Activated T-helper 1 cell treated with anti-CD3 and anti-CD28 coated beads, Interleukin-12 subunit alpha, Interleukin-12 subunit beta, Interleukin-2, Interleukin-4 antibody, amounts not matched to agents 30 ng/mL and 10 ng/mL and 1 ng/mL, durations not matched to agents 14 hours and 24 hours and 36 hours (primary cell): ENCODE measurements at regions not wholly inside any gene's neighbourhood (a gene's known extent, or its start where the extent isn't known, plus 50 kb on each side); places are given as distances from the start of the nearest gene placed in this dataset.

Source experiments
- DNase-seq: peaks from one replicate; pipeline ENCODE4 v3.0.0; 2021; ENCODE audit warnings: low spot score
- H3K27ac Mint-ChIP-seq: one replicate; pipeline ENCODE4 v1.8.0; 2021; ENCODE audit warnings: mild to moderate bottlenecking, mixed read lengths
- H3K27me3 Mint-ChIP-seq: one replicate; pipeline ENCODE4 v1.8.0; 2022; ENCODE audit warnings: mild to moderate bottlenecking, moderate library complexity, mixed read lengths; ENCODE audit not compliant: insufficient read depth
- H3K36me3 Mint-ChIP-seq: one replicate; pipeline ENCODE4 v1.8.0; 2021; ENCODE audit warnings: low read depth, mixed read lengths
- H3K4me1 Mint-ChIP-seq: one replicate; pipeline ENCODE4 v1.8.0; 2021; ENCODE audit warnings: low read depth, mixed read lengths
- H3K4me3 Mint-ChIP-seq: one replicate; pipeline ENCODE4 v1.8.0; 2021; ENCODE audit warnings: mild to moderate bottlenecking, moderate library complexity, mixed read lengths
- H3K9me3 Mint-ChIP-seq: one replicate; pipeline ENCODE4 v1.8.0; 2021; ENCODE audit warnings: mixed read lengths
- intact Hi-C: fragments of 100-400 bp; cut with micrococcal nuclease; formaldehyde crosslinking; loops from one replicate; pipeline ENCODE4 v1.15.1; 2024

GRCh38 chr13:108026680-108027410, 188.5 kb downstream of the LIG4 start:
- Mint-ChIP-seq H3K4me1 (no peaks in the 10 kb centered on the region), H3K27me3 (no peaks in the 10 kb centered on the region), H3K27ac (no peak overlapping the region), H3K4me3 (no peak overlapping the region), H3K9me3 (no peaks in the 10 kb centered on the region), H3K36me3 (no peaks in the 10 kb centered on the region)
- DNase-seq: no peak
- intact Hi-C loops: no loop called here

DNA sequence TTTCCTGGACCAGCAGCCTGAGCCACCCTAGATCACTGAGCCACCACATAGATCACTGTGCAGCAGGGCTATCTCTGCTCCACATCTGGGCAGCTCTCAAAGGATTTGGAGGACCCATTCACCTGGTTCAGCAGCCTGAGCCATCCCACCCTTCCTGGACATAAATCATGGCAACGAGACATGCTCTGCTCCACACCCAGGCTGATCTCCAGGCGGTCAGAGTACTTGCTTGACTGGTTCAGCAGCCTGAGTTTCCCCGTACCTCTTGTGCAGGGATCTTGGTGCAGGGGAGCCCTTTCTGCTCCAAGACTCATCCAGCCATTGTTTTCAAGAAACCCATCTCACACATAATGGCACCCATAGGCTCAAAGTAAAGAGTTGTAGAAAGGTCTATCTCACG, 195.3 kb downstream of the LIG4 start:
- Mint-ChIP-seq H3K9me3 (peaks cover 18% of the 10 kb centered on the region), H3K36me3 (no peaks in the 10 kb centered on the region), H3K27me3 (no peaks in the 10 kb centered on the region), H3K4me3 (no peak overlapping the region), H3K4me1 (no peaks in the 10 kb centered on the region), H3K27ac (no peak overlapping the region)
- intact Hi-C loops: no loop called here
- DNase-seq: no peak

- H3K4me3 Mint-ChIP-seq: no peak overlapping the region
- H3K27ac Mint-ChIP-seq: no peak overlapping the region
- H3K36me3 Mint-ChIP-seq: no peaks in the 10 kb centered on the region
- no peaks in the 10 kb centered on the region for H3K4me1 Mint-ChIP-seq
- intact Hi-C loops: no loop called here
- H3K9me3 Mint-ChIP-seq: peaks cover 22% of the 10 kb centered on the region
- no peaks in the 10 kb centered on the region for H3K27me3 Mint-ChIP-seq
- DNase-seq: no peak
These were observed 196.9 kb downstream of the LIG4 start for GRCh38 chr13:108018371-108018870.

DNA sequence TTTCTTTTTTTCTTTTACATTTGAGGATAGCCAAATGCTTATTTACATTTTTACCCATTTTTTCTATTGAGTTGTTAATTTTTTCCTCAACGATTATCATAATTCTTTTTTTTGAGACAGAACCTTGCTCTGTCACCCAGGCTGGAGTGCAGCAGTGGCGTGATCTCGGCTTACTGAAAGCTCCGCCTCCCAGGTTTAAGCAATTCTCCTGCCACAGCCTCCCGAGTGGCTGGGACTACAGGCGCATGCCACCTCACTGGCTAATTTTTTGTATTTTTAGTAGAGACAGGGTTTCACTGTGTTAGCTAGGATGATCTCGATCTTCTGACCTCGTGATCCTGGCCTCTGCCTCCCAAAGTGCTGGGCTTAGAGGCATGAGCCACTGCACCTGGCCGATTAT, 208.7 kb downstream of the LIG4 start:
- Mint-ChIP-seq H3K27ac (no peak overlapping the region), H3K9me3 (no peaks in the 10 kb centered on the region), H3K4me3 (no peak overlapping the region), H3K36me3 (no peaks in the 10 kb centered on the region), H3K27me3 (no peaks in the 10 kb centered on the region), H3K4me1 (no peaks in the 10 kb centered on the region)
- no peak for DNase-seq
- intact Hi-C loops: no loop called here

GRCh38 chr13:108005231-108005630, 210.1 kb downstream of the LIG4 start:
- Mint-ChIP-seq H3K4me3 (no peak overlapping the region), H3K36me3 (no peaks in the 10 kb centered on the region), H3K27me3 (no peaks in the 10 kb centered on the region), H3K4me1 (no peaks in the 10 kb centered on the region), H3K9me3 (no peaks in the 10 kb centered on the region), H3K27ac (no peak overlapping the region)
- DNase-seq: no peak
- intact Hi-C loops: no loop called here

GRCh38 chr13:108003626-108004025, 211.7 kb downstream of the LIG4 start:
- no peak overlapping the region for H3K4me3 Mint-ChIP-seq
- intact Hi-C loops: no loop called here
- DNase-seq: no peak
- no peaks in the 10 kb centered on the region for H3K36me3 Mint-ChIP-seq
- no peaks in the 10 kb centered on the region for H3K9me3 Mint-ChIP-seq
- no peaks in the 10 kb centered on the region for H3K27me3 Mint-ChIP-seq
- no peak overlapping the region for H3K27ac Mint-ChIP-seq
- H3K4me1 Mint-ChIP-seq: no peaks in the 10 kb centered on the region

DNA sequence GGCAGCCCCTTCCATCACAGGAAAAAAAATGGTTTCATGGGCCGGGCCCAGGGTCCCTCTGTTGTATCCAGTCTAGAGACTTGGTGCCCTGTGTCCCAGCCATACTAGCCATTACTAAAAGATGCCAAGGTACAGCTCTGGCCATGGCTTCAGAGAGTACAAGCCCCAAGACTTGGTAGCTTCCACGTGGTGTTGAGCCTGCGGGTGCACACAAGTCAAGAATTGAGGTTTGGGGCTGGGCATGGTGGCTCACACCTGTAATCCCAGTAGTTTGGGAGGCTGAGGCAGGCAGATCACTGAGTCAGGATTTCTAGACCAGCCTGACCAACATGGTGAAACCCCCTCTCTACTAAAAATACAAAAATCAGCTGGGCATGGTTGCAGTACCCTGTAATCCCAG, 214.3 kb downstream of the LIG4 start:
- intact Hi-C loops: no loop called here
- H3K27me3 Mint-ChIP-seq: no peaks in the 10 kb centered on the region

DNA sequence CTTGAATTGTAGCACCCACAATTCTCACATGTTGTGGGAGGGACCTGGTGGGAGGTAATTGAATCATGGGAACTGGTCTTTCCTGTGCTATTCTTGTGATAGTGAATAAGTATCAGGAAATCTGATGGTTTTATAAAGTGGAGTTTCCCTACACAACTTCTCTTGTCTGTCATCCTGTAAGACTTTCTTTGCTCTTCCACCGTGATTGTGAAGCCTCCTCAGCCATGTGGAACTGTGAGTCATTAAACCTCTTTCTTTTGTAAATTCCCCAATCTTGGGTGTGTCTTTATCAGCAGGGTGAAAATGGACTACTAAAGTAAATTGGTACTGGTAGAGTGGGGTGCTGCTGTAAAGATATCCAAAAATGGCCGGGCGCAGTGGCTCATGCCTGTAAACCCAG, 215.6 kb downstream of the LIG4 start:
- Mint-ChIP-seq H3K27ac (no peak overlapping the region), H3K36me3 (no peaks in the 10 kb centered on the region), H3K4me1 (no peaks in the 10 kb centered on the region), H3K9me3 (no peaks in the 10 kb centered on the region), H3K4me3 (no peak overlapping the region), H3K27me3 (no peaks in the 10 kb centered on the region)
- no peak for DNase-seq
- intact Hi-C loops: no loop called here

More for the DNA sequence above, 214.3 kb downstream of the LIG4 start:
- H3K36me3 Mint-ChIP-seq: no peaks in the 10 kb centered on the region
- H3K9me3 Mint-ChIP-seq: no peaks in the 10 kb centered on the region
- no peak overlapping the region for H3K27ac Mint-ChIP-seq
- no peak overlapping the region for H3K4me3 Mint-ChIP-seq
- no peaks in the 10 kb centered on the region for H3K4me1 Mint-ChIP-seq
- no peak for DNase-seq

DNA sequence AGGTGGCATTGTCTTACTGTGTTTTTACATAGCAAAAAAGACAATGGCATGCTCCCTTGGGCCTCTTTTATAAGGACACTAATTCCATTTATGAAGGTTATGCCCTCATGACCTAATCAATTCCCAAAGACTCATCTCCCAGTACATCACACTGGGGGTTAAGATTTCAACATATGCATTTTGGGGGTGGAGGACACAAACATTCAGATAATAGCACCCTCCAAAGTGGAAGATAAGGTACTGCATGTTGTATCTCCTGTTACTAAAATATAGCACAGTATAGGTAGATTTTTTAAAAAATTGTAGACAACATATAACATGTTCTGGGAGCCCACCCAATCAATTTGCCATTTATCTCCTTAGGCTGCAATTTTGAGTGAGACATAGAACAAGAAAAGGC, 221.2 kb downstream of the LIG4 start:
- Mint-ChIP-seq H3K4me1 (no peaks in the 10 kb centered on the region), H3K27me3 (no peaks in the 10 kb centered on the region), H3K9me3 (no peaks in the 10 kb centered on the region), H3K36me3 (no peaks in the 10 kb centered on the region), H3K4me3 (no peak overlapping the region), H3K27ac (no peak overlapping the region)
- DNase-seq: no peak
- intact Hi-C loops: no loop called here

DNA sequence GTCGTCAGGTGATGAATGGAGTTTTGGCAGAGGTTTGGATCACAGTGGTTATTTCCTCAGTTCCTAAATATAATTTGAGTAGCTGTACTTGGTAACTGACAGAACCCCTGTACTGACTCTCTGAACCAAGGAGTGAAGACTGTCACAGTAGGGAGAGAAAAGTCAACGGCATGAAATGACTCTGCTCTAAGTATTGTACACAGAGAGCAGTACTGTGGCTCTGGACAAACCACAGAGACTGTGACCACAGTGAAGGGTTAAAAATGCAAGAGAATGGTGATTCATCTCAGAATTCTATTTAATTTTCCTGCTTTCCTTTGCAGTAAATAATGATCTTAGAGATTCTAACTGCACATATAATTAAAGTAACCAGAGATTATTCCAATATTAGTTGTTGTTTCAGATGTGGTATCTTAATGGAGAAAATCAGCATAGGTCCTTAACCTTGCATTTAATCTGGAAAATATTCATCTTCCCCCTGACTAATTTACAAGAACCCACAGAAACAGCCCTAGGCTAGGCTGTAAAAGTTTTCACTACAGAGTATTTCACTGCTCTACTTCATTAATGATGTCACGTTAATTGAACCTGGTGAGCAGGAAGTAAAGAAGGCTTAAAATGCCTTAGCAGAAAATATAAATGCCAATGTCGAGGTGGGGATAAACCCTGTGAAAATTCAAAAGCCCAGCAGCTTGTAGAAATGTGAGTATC, 221.9 kb downstream of the LIG4 start:
- H3K36me3 Mint-ChIP-seq: no peaks in the 10 kb centered on the region
- H3K4me1 Mint-ChIP-seq: no peaks in the 10 kb centered on the region
- no peaks in the 10 kb centered on the region for H3K9me3 Mint-ChIP-seq
- H3K27me3 Mint-ChIP-seq: no peaks in the 10 kb centered on the region
- no peak for DNase-seq
- no peak overlapping the region for H3K4me3 Mint-ChIP-seq
- H3K27ac Mint-ChIP-seq: no peak overlapping the region
- intact Hi-C loops: no loop called here

DNA sequence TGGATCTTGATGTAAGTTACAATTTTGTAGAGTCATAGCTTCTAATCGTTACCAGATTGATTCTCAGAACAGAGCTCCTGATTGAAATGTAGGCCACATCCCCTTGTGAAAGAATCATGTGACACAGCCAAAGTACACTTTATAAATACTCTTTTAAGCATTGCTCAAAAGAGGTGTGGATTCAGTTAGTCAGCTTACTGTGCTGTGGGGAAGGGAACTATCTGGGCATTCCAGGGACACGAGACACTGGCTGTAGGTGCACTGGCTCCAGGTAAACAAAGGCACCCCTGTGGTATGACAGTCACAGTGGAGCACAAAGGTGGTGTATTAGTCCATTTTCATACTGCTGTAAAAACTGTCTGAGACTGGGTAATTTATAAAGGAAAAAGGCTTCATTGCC, 222.8 kb downstream of the LIG4 start:
- no peaks in the 10 kb centered on the region for H3K4me1 Mint-ChIP-seq
- no peak for DNase-seq
- intact Hi-C loops: no loop called here
- no peaks in the 10 kb centered on the region for H3K36me3 Mint-ChIP-seq
- no peak overlapping the region for H3K27ac Mint-ChIP-seq
- H3K9me3 Mint-ChIP-seq: no peaks in the 10 kb centered on the region
- H3K27me3 Mint-ChIP-seq: no peaks in the 10 kb centered on the region
- no peak overlapping the region for H3K4me3 Mint-ChIP-seq

GRCh38 chr13:107977071-107977574, 238.2 kb downstream of the LIG4 start:
- H3K27me3 Mint-ChIP-seq: no peaks in the 10 kb centered on the region
- DNase-seq: no peak
- intact Hi-C loops: no loop called here
- H3K27ac Mint-ChIP-seq: no peak overlapping the region
- H3K4me3 Mint-ChIP-seq: no peak overlapping the region
- no peaks in the 10 kb centered on the region for H3K9me3 Mint-ChIP-seq
- H3K36me3 Mint-ChIP-seq: no peaks in the 10 kb centered on the region
- no peaks in the 10 kb centered on the region for H3K4me1 Mint-ChIP-seq

DNA sequence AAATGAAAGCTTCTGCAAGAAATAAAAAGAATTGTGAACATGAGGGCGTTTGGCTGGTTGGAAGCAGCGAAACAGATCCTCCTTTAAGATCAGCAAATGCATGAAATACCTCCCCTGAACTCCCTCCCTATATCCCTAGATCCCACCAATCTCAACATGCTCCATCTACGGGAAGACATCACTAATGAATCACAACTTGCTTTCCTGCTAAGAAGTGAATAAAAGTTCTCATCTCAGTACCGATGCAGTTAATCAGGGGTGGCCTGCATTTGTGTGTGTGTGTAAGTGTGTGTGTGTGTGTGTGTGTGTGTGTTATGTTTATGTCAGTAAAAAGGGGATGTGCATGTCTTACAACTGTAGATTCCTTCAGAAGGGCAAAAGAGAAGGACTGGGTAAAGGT, 238.7 kb downstream of the LIG4 start:
- Mint-ChIP-seq H3K27ac (no peak overlapping the region), H3K27me3 (no peaks in the 10 kb centered on the region), H3K36me3 (no peaks in the 10 kb centered on the region), H3K4me3 (no peak overlapping the region), H3K9me3 (no peaks in the 10 kb centered on the region), H3K4me1 (no peaks in the 10 kb centered on the region)
- intact Hi-C loops: no loop called here
- DNase-seq: no peak
